HT-29 (cell line): ENCODE measurements at regions not wholly inside any gene's neighbourhood (a gene's known extent, or its start where the extent isn't known, plus 50 kb on each side); places are given as distances from the start of the nearest gene placed in this dataset.

Source experiments
- DNase-seq: peaks from one replicate; pipeline ENCODE4 v3.0.0-alpha.2; 2015; ENCODE audit warnings: low spot score

- DNase-seq, result no peak
Observed at GRCh38 chr3:118000219-118000618, 1034.4 kb downstream of the IGSF11 start.

DNA sequence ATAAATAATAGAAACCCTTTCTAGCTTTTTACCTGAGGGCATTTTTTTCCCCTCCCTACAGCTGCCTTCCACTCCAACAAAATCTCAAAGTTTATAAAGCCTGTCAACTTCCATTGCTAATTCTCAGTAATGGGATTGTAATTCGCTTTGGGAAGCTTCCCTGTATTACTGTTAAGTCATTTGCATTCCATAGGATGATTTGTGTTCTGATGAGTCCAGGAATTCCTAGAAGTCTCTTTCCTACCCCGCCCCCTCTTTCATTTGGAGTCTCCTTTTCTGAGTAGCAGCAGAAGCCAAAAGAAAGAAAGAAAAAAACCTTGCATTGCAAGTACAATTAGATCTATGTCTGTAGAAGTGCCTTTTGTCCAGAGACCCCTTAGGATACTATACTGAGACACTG, 1033.3 kb downstream of the IGSF11 start:
- no peak for DNase-seq

- DNase-seq, result no peak
Observed at GRCh38 chr3:118011910-118012309, 1022.7 kb downstream of the IGSF11 start.

GRCh38 chr3:118029049-118029448, 1005.6 kb downstream of the IGSF11 start:
- DNase-seq, result no peak

DNA sequence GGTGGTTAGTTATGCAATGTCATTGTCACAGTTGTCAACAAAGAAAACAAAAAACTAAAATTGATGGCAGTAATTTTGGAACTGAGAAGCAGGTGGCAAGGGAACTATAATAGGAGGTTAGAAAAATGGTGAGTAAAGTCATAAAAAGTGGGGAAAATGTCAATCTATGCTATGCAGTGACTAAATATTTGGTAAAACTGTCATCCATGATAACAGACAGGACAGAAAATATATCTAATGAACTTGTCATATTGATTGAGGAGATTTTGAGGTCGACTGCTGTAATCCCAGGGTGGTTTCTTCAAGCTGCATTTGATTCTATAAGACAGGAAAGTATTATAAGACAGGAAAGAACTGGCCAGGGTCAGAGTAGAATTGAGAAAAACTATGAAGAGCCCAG, 998.4 kb downstream of the IGSF11 start:
- DNase-seq, result no peak

- no peak for DNase-seq
Observed at GRCh38 chr3:118055381-118055780, 979.3 kb downstream of the IGSF11 start.

- no peak for DNase-seq
Observed at GRCh38 chr3:118057086-118057485, 977.6 kb downstream of the IGSF11 start.

DNA sequence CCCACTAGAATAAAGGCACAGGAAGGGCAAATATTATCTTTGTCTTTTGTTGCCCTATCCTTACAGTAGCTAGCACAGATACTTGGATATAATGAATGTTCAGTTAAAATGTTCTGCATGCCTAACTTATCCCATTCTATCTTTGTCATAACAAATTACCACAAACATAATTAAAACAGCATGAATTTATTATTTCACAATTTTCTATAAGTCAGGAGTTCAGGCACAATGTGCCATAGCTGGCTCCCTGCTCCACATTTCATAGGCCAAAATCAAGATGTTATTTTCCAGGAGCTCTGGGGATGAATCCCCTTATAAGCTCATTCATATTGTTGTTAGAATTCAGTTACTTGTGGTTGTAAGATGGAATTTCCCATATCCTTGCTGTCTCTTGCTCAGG, 975.5 kb downstream of the IGSF11 start:
- no peak for DNase-seq

DNA sequence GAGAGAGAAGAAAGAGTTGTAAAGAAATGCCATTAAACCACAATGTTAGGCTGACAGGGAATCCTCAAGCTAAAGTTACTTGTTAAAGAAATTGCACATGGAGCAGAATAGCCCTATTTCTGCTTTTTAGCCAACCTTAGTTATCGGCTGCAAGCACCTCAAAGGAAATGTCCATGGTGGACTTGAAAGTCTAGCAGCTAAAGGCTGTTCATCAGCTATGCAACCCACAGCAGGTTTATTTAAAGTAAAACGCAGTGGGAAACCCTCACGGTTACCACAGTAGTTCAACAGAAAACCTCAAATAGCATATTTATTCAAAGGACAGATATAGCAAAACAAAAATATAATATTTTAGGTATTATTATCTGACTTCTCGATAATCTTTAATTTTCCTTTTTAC, 967.2 kb downstream of the IGSF11 start:
- DNase-seq, result no peak

- DNase-seq, result no peak
Observed at GRCh38 chr3:118075873-118076272, 958.8 kb downstream of the IGSF11 start.

- DNase-seq, result no peak
Observed at GRCh38 chr3:118077332-118077731, 957.3 kb downstream of the IGSF11 start.

- DNase-seq, result no peak
Observed at GRCh38 chr3:118080889-118081288, 953.8 kb downstream of the IGSF11 start.

- no peak for DNase-seq
Observed at GRCh38 chr3:118088696-118089095, 946.0 kb downstream of the IGSF11 start.

- DNase-seq, result no peak
Observed at GRCh38 chr3:118089563-118089962, 945.1 kb downstream of the IGSF11 start.

- DNase-seq, result no peak
Observed at GRCh38 chr3:118097226-118097625, 937.4 kb downstream of the IGSF11 start.

- DNase-seq, result no peak
Observed at GRCh38 chr3:118097660-118098059, 937.0 kb downstream of the IGSF11 start.

GRCh38 chr3:118098827-118099226, 935.8 kb downstream of the IGSF11 start:
- no peak for DNase-seq

DNA sequence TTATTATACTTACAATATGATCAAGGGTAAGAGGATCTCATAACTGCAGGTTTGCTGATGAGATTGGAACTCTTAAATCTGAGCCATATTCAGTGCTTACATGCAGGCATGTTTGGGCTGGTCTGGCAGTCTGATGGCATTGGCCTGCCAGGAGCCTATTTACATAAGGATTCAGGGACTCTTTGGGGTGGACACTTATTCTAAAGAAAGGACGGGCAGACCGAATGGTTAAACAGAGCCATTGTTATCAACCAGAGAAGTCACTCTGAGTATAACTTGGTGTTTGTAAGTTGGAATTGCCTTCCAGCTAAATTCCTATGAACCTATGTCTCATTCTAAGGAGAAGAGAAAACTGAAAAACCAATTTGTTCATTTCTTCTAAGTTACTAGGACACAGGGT, 932.8 kb downstream of the IGSF11 start:
- DNase-seq, result no peak

DNA sequence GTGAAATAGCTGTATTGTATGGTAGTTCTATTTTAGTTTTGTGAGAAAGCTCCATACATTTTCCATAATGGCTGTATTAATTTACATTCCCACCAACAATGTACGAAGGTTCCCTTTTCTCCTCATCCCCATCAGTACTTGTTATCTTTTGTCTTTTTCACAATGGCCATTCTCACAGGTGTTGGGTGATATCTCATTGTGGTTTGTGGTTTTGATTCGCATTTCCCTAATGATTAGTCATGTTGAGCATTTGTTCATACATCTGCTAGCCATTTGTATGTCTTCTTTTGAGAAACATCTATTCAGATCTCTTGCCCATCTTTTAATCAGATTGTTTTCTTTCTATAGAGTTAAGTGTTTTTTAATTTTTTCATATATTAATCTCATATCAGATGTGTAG, 931.9 kb downstream of the IGSF11 start:
- DNase-seq, result no peak

DNA sequence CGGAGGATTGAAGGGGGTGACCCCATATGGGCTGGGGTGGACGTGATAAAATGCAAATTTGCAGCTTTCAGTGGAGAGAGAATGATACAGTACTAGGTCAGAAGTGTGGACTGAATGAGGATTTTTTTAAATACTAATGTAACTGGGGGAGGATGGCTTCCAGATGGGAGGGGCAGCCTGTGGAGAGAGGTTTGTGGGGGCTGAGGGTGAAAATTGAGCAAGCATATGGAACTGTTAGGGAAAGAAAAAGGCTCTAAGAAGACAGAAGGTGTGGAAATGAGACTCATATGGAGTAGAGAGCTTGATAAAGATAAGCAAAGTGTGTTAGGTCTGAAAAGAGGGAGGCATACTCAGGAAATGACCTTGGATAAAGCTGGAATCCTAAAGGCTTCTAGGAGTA, 926.4 kb downstream of the IGSF11 start:
- DNase-seq, result no peak

DNA sequence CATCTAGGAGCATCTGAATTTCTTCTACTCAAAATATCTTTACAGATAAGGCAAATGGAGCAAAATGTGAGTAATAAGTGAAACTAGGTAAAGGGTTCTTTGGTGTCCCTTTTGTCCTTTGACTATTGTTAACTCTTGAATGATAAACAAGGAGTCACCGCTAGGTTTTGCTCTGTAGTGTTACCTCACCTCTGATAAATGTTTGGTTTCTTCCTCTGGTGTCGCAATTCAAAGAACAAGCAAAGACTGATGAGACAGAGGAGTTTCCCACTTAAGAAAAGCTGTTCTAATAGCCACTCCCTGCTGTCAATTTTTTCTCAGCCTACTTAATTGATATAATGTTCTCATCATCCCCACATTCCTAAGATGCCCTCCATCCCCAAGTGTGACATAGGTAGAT, 925.9 kb downstream of the IGSF11 start:
- DNase-seq, result no peak

GRCh38 chr3:118110211-118110610, 924.4 kb downstream of the IGSF11 start:
- no peak for DNase-seq

DNA sequence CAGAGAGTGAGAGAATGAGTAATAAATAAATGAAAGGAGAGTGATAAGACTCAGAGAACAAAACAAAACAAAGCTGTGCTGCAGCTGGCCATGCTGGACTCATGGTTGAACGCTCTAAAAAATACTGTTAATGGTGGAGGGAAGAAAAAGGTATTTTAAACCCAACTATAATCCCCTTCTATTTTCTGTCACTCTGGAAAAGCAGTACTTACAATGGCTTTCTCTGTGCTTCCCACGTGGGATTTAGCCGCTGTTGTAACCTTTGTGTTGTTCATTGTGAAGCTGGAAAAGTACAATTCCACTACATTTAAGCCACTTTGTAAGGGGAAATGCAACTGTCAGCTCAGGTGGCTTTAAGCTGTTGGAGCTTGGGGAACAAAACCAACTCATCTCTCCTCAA, 917.7 kb downstream of the IGSF11 start:
- DNase-seq, result no peak

DNA sequence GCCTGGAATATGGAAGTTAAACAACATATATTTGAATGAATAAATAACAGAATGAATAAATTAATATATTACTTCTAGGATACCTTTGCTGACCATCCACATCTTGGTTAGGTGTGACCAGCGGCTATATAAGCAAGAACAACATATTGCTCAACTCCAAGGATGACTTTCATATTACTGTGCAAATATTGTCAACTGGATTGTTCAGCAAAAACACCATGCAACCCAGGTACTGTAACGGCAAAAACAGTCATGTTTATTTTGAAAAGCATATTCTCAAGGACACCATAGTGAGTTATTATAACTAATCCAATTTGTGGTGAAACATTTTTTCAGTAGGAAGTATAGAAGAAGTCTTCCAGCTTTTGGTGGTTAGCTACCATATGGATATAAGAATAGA, 907.9 kb downstream of the IGSF11 start:
- DNase-seq, result no peak

DNA sequence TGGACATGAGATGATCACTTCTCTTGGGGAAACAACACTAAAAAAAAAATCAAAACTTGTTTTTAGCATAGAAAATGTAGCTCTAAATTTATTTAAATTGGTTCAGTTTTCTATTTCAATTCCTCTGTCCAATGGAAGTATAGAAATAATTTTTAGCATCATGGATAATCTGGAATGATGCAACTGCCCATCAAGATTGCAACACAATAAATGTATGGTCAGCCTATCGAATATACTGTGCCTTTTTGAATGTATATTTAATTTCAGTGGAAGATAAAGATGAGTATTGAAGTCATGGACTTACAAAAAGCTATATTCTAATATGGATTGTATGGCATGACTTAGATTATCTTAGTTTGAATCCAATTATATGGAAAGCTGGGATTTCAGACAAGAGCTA, 906.7 kb downstream of the IGSF11 start:
- no peak for DNase-seq
